ENCODE measurements at regions not wholly inside any gene's neighbourhood (a gene's known extent, or its start where the extent isn't known, plus 50 kb on each side); places are given as distances from the start of the nearest gene placed in this dataset.

- no peak overlapping the region for H3K27ac Mint-ChIP-seq (ENCODE audit: unreplicated experiment)
- H3K27me3 Mint-ChIP-seq (ENCODE audit: low read depth), result no peaks in the 10 kb centered on the region
- no peaks in the 10 kb centered on the region for H3K9me3 Mint-ChIP-seq
- no peak overlapping the region for H3K4me3 Mint-ChIP-seq
- peaks cover 10% of the 10 kb centered on the region for H3K4me1 Mint-ChIP-seq
- no peaks in the 10 kb centered on the region for H3K36me3 Mint-ChIP-seq (ENCODE audit: low read depth)
- no peak for TF ChIP-seq CTCF (conservative IDR thresholded peaks at IDR 0.05)
- no peak for DNase-seq (ENCODE audit: low read depth, low spot score)
Observed at GRCh38 chr14:51307551-51307950, 67.5 kb downstream of the TMX1 start.

- no peak for TF ChIP-seq CTCF (conservative IDR thresholded peaks at IDR 0.05)
- no peaks in the 10 kb centered on the region for H3K9me3 Mint-ChIP-seq
- no peaks in the 10 kb centered on the region for H3K36me3 Mint-ChIP-seq (ENCODE audit: low read depth)
- peaks cover 9% of the 10 kb centered on the region for H3K4me1 Mint-ChIP-seq
- no peak overlapping the region for H3K27ac Mint-ChIP-seq (ENCODE audit: unreplicated experiment)
- no peak for DNase-seq (ENCODE audit: low read depth, low spot score)
- no peaks in the 10 kb centered on the region for H3K27me3 Mint-ChIP-seq (ENCODE audit: low read depth)
- no peak overlapping the region for H3K4me3 Mint-ChIP-seq
Observed at GRCh38 chr14:51308866-51309265, 68.8 kb downstream of the TMX1 start.

GRCh38 chr14:51310505-51310944 lies 70.5 kb downstream of the TMX1 start:
- no peaks in the 10 kb centered on the region for H3K4me1 Mint-ChIP-seq
- TF ChIP-seq CTCF (conservative IDR thresholded peaks at IDR 0.05), result no peak

GRCh38 chr14:51314321-51315015 lies 74.4 kb downstream of the TMX1 start:
- no peak for TF ChIP-seq CTCF (conservative IDR thresholded peaks at IDR 0.05)
- no peaks in the 10 kb centered on the region for H3K9me3 Mint-ChIP-seq
- no peak overlapping the region for H3K27ac Mint-ChIP-seq (ENCODE audit: unreplicated experiment)
- peaks cover 12% of the 10 kb centered on the region for H3K4me1 Mint-ChIP-seq
- DNase-seq (ENCODE audit: low read depth, low spot score), result no peak
- no peaks in the 10 kb centered on the region for H3K27me3 Mint-ChIP-seq (ENCODE audit: low read depth)
- no peak overlapping the region for H3K4me3 Mint-ChIP-seq
- H3K36me3 Mint-ChIP-seq (ENCODE audit: low read depth), result no peaks in the 10 kb centered on the region

More at GRCh38 chr14:51310505-51310944, 70.5 kb downstream of the TMX1 start:
- H3K4me3 Mint-ChIP-seq, result no peak overlapping the region
- no peaks in the 10 kb centered on the region for H3K36me3 Mint-ChIP-seq (ENCODE audit: low read depth)
- no peaks in the 10 kb centered on the region for H3K9me3 Mint-ChIP-seq
- H3K27me3 Mint-ChIP-seq (ENCODE audit: low read depth), result no peaks in the 10 kb centered on the region
- DNase-seq (ENCODE audit: low read depth, low spot score), result no peak
- no peak overlapping the region for H3K27ac Mint-ChIP-seq (ENCODE audit: unreplicated experiment)

- TF ChIP-seq CTCF (conservative IDR thresholded peaks at IDR 0.05), result no peak
- H3K27ac Mint-ChIP-seq (ENCODE audit: unreplicated experiment), result no peak overlapping the region
- no peaks in the 10 kb centered on the region for H3K36me3 Mint-ChIP-seq (ENCODE audit: low read depth)
- H3K27me3 Mint-ChIP-seq (ENCODE audit: low read depth), result no peaks in the 10 kb centered on the region
- no peaks in the 10 kb centered on the region for H3K9me3 Mint-ChIP-seq
- H3K4me1 Mint-ChIP-seq, result peaks cover 12% of the 10 kb centered on the region
- no peak overlapping the region for H3K4me3 Mint-ChIP-seq
- no peak for DNase-seq (ENCODE audit: low read depth, low spot score)
Observed at GRCh38 chr14:51317373-51317772, 77.3 kb downstream of the TMX1 start.

Data from neural crest cell (in vitro differentiated cells).